ENCODE measurements at regions not wholly inside any gene's neighbourhood (a gene's known extent, or its start where the extent isn't known, plus 50 kb on each side); places are given as distances from the start of the nearest gene placed in this dataset.
A peak's percentile ranks its signal among the peaks of the same experiment; 100 is the strongest.

DNA sequence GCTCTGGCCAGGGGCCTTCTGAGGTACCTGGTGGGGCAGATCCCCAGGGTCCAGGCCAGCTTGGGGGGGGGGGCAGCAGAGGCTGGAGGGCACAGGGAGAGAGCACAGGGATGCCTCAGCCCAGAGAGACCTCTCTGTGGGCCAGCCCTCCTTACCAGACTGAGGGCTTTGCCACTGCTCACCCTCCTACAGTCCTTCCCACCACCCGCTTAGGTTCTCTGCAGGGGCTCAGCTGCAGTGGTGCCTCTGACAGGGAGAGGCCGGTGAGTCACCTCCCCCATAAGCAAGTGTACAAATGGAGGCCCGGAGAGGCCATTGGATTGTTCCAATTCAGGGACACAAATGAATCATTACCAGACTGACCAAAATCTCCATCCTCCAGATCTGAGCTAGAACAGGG, 68.1 kb upstream of the LMO1 start:
- Histone ChIP-seq H3K36me3 (ENCODE audit: insufficient read depth, low read length) (no peaks in the 10 kb centered on the region), H3K4me2 (ENCODE audit: low read length) (no peak overlapping the region), H3K4me3 (ENCODE audit: low read length) (no peak overlapping the region), H3K9me3 (replicated peaks; ENCODE audit: low read length) (no peaks in the 10 kb centered on the region), H3K4me1 (ENCODE audit: control insufficient read depth, insufficient read depth, low read length) (peaks cover 5% of the 10 kb centered on the region), H3K27me3 (ENCODE audit: control insufficient read depth, insufficient read depth, low read length) (peaks cover 16% of the 10 kb centered on the region), H3K9ac (ENCODE audit: low read depth, low read length) (no peak overlapping the region)

DNA sequence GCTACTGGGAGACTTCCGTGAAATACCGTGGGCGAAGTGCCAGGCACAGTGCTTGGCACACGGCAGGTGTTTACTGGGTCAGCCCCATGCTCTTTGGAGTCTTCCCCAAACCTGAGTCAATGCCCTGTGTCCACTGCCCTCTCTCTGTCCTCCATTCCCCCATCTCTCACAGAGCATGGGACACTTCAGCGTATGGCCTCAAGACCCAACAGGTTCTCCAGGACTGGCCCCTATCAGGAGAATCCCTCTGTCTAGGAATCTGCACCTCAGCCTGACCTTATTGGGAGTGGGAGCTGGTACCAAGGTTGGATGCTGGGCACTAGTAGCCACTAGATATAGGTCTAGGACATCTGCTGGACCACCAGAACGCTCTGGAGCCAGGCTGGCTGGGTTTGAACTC, 67.2 kb upstream of the LMO1 start:
- no peak overlapping the region for H3K4me3 ChIP-seq (ENCODE audit: low read length)
- no peaks in the 10 kb centered on the region for H3K36me3 ChIP-seq (ENCODE audit: insufficient read depth, low read length)
- H3K9me3 ChIP-seq (replicated peaks; ENCODE audit: low read length): no peaks in the 10 kb centered on the region
- H3K27me3 ChIP-seq (ENCODE audit: control insufficient read depth, insufficient read depth, low read length): peaks cover 24% of the 10 kb centered on the region
- H3K9ac ChIP-seq (ENCODE audit: low read depth, low read length): no peak overlapping the region
- H3K4me2 ChIP-seq (ENCODE audit: low read length): no peak overlapping the region
- H3K4me1 ChIP-seq (ENCODE audit: control insufficient read depth, insufficient read depth, low read length): peaks cover 5% of the 10 kb centered on the region

DNA sequence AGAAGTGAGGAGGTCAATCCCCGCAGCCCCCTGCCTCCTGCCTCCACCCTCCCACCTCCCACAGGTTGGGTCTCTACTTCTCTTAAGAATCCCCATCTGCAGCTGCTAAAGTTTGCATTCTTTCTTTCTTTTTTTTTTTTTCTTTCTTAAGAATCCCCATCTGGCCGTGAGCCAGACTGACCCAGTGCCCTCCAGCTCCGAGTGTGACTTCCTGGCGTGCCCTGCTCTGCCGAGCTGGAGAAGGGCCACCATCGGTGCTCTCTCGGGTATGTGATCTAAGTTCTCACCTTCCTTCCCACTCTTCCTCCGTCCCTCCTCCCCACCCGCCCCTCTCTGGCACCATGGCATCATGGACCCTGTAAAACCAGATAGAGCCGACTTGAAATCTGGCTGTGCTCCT, 66.7 kb upstream of the LMO1 start:
- Histone ChIP-seq H3K4me2 (ENCODE audit: low read length) (no peak overlapping the region), H3K36me3 (ENCODE audit: insufficient read depth, low read length) (no peaks in the 10 kb centered on the region), H3K4me3 (ENCODE audit: low read length) (no peak overlapping the region), H3K9me3 (replicated peaks; ENCODE audit: low read length) (no peaks in the 10 kb centered on the region), H3K4me1 (ENCODE audit: control insufficient read depth, insufficient read depth, low read length) (peaks cover 5% of the 10 kb centered on the region), H3K9ac (ENCODE audit: low read depth, low read length) (no peak overlapping the region), H3K27me3 (ENCODE audit: control insufficient read depth, insufficient read depth, low read length) (peaks cover 29% of the 10 kb centered on the region)

DNA sequence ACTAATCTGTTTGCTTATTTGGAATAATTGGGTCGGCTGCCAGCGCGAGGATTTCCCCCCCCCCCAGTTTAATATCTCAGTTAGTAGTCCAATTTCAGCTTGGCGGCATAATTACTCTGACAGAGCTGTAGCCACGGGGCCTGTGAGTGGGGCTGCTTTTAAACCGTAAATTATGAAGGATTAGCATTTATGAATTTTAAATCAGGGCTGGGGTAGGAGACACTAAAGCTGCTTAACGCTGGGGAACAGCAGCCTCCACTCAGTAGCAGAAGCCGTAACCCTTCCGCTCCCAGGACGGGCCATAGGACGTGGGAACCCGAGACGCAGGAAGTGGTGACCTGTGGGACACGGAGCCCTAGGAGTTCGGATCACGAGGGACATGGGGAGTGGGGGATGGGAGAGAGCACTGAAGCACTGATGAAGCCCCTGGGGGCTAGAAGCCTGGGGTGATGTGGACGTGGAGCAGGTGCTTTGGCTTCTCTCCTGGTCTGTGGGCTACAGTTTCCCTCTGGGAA, 66.2 kb upstream of the LMO1 start:
- H3K9me3 ChIP-seq (replicated peaks; ENCODE audit: low read length): no peaks in the 10 kb centered on the region
- H3K9ac ChIP-seq (ENCODE audit: low read depth, low read length): no peak overlapping the region
- no peak overlapping the region for H3K4me2 ChIP-seq (ENCODE audit: low read length)
- peaks cover 31% of the 10 kb centered on the region for H3K27me3 ChIP-seq (ENCODE audit: control insufficient read depth, insufficient read depth, low read length)
- H3K4me3 ChIP-seq (ENCODE audit: low read length): no peak overlapping the region
- peaks cover 5% of the 10 kb centered on the region for H3K4me1 ChIP-seq (ENCODE audit: control insufficient read depth, insufficient read depth, low read length)
- no peaks in the 10 kb centered on the region for H3K36me3 ChIP-seq (ENCODE audit: insufficient read depth, low read length)

DNA sequence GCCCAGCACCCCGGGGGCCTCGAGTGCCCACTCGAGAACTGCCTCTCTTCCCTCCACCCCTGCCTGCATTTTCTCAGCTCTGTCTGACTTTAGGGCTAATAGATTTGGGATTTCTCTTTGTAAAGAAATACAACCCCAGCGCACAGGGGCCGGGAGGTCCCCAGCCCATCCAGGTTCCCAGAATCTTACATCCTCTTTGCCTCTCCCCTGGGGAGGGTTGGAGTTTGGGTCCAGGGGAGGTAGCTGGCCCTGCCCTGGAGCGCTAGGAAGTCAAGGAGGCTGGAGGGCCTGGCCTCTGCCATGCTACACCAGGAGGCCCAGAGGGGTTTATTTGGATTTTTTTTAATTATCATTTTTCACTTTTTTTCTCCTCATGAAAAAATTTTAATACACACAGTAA, 65.7 kb upstream of the LMO1 start:
- Histone ChIP-seq H3K4me3 (ENCODE audit: low read length) (no peak overlapping the region), H3K27me3 (ENCODE audit: control insufficient read depth, insufficient read depth, low read length) (peaks cover 34% of the 10 kb centered on the region), H3K4me1 (ENCODE audit: control insufficient read depth, insufficient read depth, low read length) (peaks cover 5% of the 10 kb centered on the region), H3K36me3 (ENCODE audit: insufficient read depth, low read length) (no peaks in the 10 kb centered on the region), H3K4me2 (ENCODE audit: low read length) (peak overlapping the region; percentile 66), H3K9me3 (replicated peaks; ENCODE audit: low read length) (no peaks in the 10 kb centered on the region), H3K9ac (ENCODE audit: low read depth, low read length) (no peak overlapping the region)

DNA sequence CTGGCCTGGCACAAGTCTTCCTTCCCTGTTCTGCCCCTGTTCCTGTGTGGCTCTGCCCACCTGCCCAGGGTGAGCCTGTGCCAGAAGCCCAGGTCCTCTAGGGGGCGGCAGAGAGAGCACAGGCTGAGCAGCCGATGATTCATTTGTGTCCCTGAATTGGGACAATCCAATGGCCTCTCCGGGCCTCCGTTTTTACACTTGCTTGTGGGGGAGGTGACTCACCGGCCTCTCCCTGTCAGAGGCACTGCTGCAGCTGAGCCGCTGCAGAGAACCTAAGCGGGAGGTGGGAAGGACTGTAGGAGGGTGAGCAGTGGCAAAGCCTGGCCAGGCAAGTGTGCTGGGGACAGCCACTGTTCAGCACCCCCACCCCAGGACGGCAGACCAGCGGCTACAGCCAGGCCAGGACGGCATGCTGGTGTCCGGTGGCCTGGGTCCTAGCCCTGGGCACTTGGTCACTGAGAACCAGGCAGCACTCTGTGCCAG, 65.2 kb upstream of the LMO1 start:
- Histone ChIP-seq H3K4me2 (ENCODE audit: low read length) (peak overlapping the region; percentile 66), H3K4me3 (ENCODE audit: low read length) (no peak overlapping the region), H3K27me3 (ENCODE audit: control insufficient read depth, insufficient read depth, low read length) (peaks cover 38% of the 10 kb centered on the region), H3K9ac (ENCODE audit: low read depth, low read length) (no peak overlapping the region), H3K9me3 (replicated peaks; ENCODE audit: low read length) (no peaks in the 10 kb centered on the region), H3K4me1 (ENCODE audit: control insufficient read depth, insufficient read depth, low read length) (peaks cover 5% of the 10 kb centered on the region), H3K36me3 (ENCODE audit: insufficient read depth, low read length) (no peaks in the 10 kb centered on the region)

DNA sequence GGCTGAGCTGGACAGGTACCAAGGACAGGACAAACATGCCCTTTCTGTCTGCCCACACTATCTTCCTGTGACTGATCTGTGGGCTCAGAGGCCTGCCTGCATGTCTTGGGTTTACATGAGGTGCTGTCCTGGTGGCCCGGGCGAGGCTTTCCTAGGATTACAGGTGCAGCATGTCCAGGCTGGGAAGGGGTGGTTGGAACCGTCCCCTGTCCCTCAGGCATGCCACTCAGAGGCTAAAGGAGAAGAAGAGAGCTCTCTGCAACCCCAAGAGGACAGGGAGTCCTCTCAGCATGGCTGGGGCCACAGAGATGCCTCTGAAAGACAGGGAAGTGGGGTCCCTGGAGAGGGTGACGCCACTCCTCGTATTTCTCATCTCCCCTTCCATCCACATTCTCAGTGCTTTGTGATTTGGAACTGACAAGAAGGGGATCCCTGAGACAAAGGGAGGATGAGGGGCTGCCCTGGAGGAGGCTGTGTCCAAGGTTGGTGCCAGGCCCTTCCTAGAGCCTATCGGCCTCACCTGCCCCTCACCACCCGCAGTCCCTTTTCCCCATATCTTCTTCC, 64.6 kb upstream of the LMO1 start:
- no peaks in the 10 kb centered on the region for H3K9me3 ChIP-seq (replicated peaks; ENCODE audit: low read length)
- no peaks in the 10 kb centered on the region for H3K36me3 ChIP-seq (ENCODE audit: insufficient read depth, low read length)
- H3K27me3 ChIP-seq (ENCODE audit: control insufficient read depth, insufficient read depth, low read length): peaks cover 41% of the 10 kb centered on the region
- H3K4me3 ChIP-seq (ENCODE audit: low read length): no peak overlapping the region
- H3K9ac ChIP-seq (ENCODE audit: low read depth, low read length): no peak overlapping the region
- H3K4me2 ChIP-seq (ENCODE audit: low read length): no peak overlapping the region
- peaks cover 5% of the 10 kb centered on the region for H3K4me1 ChIP-seq (ENCODE audit: control insufficient read depth, insufficient read depth, low read length)

DNA sequence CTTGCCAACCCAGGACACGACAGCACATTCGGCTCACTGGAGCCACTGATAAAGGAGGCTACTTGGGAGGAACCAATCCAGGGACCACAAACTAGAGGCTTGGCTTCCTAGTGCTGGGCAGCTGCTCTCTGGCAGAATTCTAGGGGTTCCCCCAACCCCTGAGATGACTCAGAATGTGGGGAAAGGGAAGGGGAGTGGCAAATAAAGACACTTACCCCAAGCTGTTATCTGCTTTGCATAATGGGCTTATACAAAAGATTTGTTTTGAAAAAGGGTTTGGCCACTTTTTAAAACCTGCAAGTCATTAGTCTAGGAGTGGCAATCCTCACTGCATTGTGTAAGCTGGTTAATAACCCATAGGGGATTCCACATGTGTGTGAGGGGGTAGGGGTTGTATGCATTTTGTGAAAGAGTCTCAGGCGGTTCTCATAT, 64.1 kb upstream of the LMO1 start:
- peaks cover 41% of the 10 kb centered on the region for H3K27me3 ChIP-seq (ENCODE audit: control insufficient read depth, insufficient read depth, low read length)
- H3K36me3 ChIP-seq (ENCODE audit: insufficient read depth, low read length): no peaks in the 10 kb centered on the region
- no peaks in the 10 kb centered on the region for H3K9me3 ChIP-seq (replicated peaks; ENCODE audit: low read length)
- no peak overlapping the region for H3K9ac ChIP-seq (ENCODE audit: low read depth, low read length)
- H3K4me1 ChIP-seq (ENCODE audit: control insufficient read depth, insufficient read depth, low read length): peaks cover 5% of the 10 kb centered on the region
- H3K4me2 ChIP-seq (ENCODE audit: low read length): no peak overlapping the region
- no peak overlapping the region for H3K4me3 ChIP-seq (ENCODE audit: low read length)

DNA sequence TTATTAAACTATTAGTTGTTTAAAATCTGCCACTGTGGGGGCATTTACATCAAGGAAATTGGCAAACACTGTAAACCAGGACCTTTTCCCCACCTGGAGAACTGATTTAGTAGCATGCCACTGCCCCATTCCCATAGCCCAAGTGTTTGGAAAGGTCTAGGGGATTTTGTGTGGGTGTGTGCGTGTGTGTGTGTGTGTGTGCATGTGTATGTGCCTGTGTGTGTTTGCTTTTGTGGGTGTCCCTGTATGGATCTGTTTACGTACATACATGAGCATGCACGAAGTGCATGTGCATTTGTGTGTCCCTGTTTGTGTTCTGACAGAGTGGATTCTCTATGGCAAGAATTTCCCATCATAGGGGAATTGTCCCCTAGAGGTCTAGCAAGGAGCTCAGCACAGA, 62.7 kb upstream of the LMO1 start:
- H3K27me3 ChIP-seq (ENCODE audit: control insufficient read depth, insufficient read depth, low read length): peaks cover 41% of the 10 kb centered on the region
- H3K4me1 ChIP-seq (ENCODE audit: control insufficient read depth, insufficient read depth, low read length): peaks cover 5% of the 10 kb centered on the region
- no peaks in the 10 kb centered on the region for H3K9me3 ChIP-seq (replicated peaks; ENCODE audit: low read length)
- no peak overlapping the region for H3K4me3 ChIP-seq (ENCODE audit: low read length)
- no peak overlapping the region for H3K4me2 ChIP-seq (ENCODE audit: low read length)
- no peak overlapping the region for H3K9ac ChIP-seq (ENCODE audit: low read depth, low read length)
- no peaks in the 10 kb centered on the region for H3K36me3 ChIP-seq (ENCODE audit: insufficient read depth, low read length)

DNA sequence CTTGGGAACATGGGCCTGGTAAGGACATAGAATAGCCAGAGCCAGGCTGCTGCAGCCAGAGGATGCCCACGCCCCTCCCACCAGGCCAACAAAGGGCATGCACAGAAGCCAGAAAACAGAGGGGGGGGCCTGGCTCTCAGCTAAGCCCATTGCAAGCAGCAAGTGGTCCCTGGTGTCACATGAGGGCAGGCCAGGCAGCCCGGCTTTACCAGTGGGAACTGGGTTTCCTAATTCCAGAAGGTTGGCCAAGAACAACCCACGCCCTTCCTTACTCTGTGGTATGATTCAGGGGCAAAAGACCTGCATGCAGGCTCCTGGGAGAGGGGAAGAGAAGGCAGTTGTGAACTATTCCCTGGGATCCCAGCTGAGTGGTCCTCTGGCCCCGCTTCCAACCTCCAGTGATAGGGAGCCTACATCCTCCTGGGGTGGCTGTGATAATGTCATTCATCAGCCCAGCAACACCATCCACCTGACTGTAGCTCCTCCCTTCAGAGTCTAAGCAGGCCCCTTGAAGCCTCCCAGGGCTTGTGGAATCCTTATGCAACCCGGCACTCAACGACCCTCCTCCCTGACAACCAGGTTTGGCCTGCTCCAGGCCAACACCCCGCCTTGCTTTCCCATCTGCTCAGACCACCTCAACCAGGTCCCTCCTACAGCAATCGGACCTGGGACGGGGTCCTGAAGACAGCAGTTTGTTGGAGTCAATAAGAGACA, 62.1 kb upstream of the LMO1 start:
- peaks cover 5% of the 10 kb centered on the region for H3K4me1 ChIP-seq (ENCODE audit: control insufficient read depth, insufficient read depth, low read length)
- H3K36me3 ChIP-seq (ENCODE audit: insufficient read depth, low read length): no peaks in the 10 kb centered on the region
- peaks cover 38% of the 10 kb centered on the region for H3K27me3 ChIP-seq (ENCODE audit: control insufficient read depth, insufficient read depth, low read length)
- no peak overlapping the region for H3K9ac ChIP-seq (ENCODE audit: low read depth, low read length)
- no peak overlapping the region for H3K4me2 ChIP-seq (ENCODE audit: low read length)
- H3K4me3 ChIP-seq (ENCODE audit: low read length): no peak overlapping the region
- no peaks in the 10 kb centered on the region for H3K9me3 ChIP-seq (replicated peaks; ENCODE audit: low read length)

DNA sequence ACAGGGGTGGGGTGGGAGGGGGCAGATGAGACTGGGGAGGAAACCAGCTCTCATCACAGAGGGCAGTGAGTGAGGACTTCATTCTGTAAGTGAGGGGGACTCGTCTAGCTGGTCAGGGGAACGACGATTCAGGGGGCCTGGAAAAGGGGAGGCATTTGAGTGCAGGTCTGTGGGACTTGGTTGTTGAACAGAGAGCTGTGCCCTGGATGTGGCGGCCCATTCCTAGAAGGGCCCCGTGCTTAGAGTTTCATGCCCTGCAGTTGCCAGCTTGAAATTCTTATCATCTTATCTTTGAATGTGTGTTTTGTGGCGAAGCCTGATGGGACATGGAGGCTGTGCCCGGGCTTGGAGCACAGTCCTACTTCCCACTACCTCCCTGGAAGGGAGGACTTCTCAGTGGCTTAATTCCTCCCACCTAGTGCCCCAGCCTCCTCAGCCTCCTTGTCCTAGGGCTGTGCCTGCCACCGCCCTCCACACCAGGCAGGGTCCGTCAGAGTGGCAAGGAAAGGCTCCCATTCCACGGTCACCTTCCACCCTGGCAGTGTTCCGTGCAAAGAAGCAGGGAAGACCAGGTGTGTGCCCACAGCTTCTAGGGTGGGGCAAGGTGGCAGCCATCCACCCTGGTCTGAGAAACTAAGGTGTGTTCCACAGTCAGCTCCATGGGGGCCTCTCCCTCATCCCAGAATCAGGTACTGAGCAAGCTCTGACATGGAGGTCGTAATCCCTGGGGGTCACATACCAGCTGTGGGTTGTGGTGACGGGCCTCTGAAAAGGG, 59.7 kb upstream of the LMO1 start:
- no peaks in the 10 kb centered on the region for H3K4me1 ChIP-seq (ENCODE audit: control insufficient read depth, insufficient read depth, low read length)
- H3K9ac ChIP-seq (ENCODE audit: low read depth, low read length): no peak overlapping the region
- no peak overlapping the region for H3K4me3 ChIP-seq (ENCODE audit: low read length)
- H3K4me2 ChIP-seq (ENCODE audit: low read length): no peak overlapping the region
- H3K27me3 ChIP-seq (ENCODE audit: control insufficient read depth, insufficient read depth, low read length): peaks cover 46% of the 10 kb centered on the region
- no peaks in the 10 kb centered on the region for H3K9me3 ChIP-seq (replicated peaks; ENCODE audit: low read length)
- H3K36me3 ChIP-seq (ENCODE audit: insufficient read depth, low read length): no peaks in the 10 kb centered on the region

Measured in skeletal muscle satellite cell (primary cell).